ENCODE measurements at regions not wholly inside any gene's neighbourhood (a gene's known extent, or its start where the extent isn't known, plus 50 kb on each side); places are given as distances from the start of the nearest gene placed in this dataset.

- no peak for TF ChIP-seq CTCF (IDR thresholded peaks at IDR 0.05)
- no peak for TF ChIP-seq POLR2A (IDR thresholded peaks at IDR 0.05)
Measured at GRCh38 chr13:94896719-94897317, 184.5 kb upstream of the SOX21 start.
